Upper lobe of left lung (tissue), 4 donors: ENCODE measurements at regions not wholly inside any gene's neighbourhood (a gene's known extent, or its start where the extent isn't known, plus 50 kb on each side); places are given as distances from the start of the nearest gene placed in this dataset.

Source experiments
- EP300 ChIP-seq, 4 donors: sonication (generic); formaldehyde crosslinking; IDR thresholded peaks; one replicate each; pipeline ENCODE4 v1.5.1; 2017; ENCODE audit warnings: antibody characterized with exemption in 4 of 4, control low read depth in 2 of 4
- POLR2A ChIP-seq, 4 donors: fragments of 450-650 bp; IDR thresholded peaks; one replicate each; pipeline ENCODE4 v1.5.1; 2016 to 2017; ENCODE audit warnings: antibody characterized with exemption in 4 of 4, mild to moderate bottlenecking in 2 of 4
- POLR2AphosphoS5 ChIP-seq, 2 donors: sonication (generic); formaldehyde crosslinking; IDR thresholded peaks; one replicate each; pipeline ENCODE4 v1.5.1; 2017; ENCODE audit warnings: antibody characterized with exemption in 2 of 2
- TF ChIP-seq, protein P1 (sequence below), 6 experiments: fragments of 450-650 bp in 4 of 6; fragments of 200-600 bp in 2 of 6; sonication (generic) in 2 of 6; IDR thresholded peaks; one replicate each; pipeline ENCODE4 v1.5.1; 2016 to 2019; ENCODE audit warnings: antibody characterized with exemption in 6 of 6

DNA sequence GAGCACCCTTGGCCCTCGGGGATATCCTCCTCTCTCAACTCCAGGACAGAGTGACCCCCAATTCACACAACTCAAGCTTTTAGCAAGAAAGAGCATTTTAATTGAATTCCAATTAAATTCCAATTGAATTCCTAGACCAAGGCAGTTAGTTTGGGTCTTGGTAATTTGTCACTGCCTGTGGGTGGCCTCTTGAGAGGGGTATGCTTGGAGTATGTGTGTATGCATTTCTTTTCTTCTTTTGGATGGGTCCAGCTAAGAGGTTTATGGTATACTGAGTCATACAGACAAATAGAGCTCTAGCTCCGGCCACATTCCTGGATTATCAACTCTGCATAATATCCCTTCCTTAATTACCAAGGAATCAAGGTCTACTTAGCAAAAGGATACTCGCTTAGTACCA, 136.7 kb downstream of the PCTP start:
- TF ChIP-seq, protein P1, sequence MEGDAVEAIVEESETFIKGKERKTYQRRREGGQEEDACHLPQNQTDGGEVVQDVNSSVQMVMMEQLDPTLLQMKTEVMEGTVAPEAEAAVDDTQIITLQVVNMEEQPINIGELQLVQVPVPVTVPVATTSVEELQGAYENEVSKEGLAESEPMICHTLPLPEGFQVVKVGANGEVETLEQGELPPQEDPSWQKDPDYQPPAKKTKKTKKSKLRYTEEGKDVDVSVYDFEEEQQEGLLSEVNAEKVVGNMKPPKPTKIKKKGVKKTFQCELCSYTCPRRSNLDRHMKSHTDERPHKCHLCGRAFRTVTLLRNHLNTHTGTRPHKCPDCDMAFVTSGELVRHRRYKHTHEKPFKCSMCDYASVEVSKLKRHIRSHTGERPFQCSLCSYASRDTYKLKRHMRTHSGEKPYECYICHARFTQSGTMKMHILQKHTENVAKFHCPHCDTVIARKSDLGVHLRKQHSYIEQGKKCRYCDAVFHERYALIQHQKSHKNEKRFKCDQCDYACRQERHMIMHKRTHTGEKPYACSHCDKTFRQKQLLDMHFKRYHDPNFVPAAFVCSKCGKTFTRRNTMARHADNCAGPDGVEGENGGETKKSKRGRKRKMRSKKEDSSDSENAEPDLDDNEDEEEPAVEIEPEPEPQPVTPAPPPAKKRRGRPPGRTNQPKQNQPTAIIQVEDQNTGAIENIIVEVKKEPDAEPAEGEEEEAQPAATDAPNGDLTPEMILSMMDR (IDR thresholded peaks at IDR 0.05) = no peak
- no peak for TF ChIP-seq POLR2A (IDR thresholded peaks at IDR 0.05)
- no peak for TF ChIP-seq POLR2AphosphoS5 (IDR thresholded peaks at IDR 0.05)
- TF ChIP-seq EP300 (IDR thresholded peaks at IDR 0.05) = no peak
